Neural cell (in vitro differentiated cells): ENCODE measurements at regions not wholly inside any gene's neighbourhood (a gene's known extent, or its start where the extent isn't known, plus 50 kb on each side); places are given as distances from the start of the nearest gene placed in this dataset.

Experiments used
- H2AFZ ChIP-seq: fragments of 200-600, 300-800 bp; sonication (generic), shearing (Covaris generic); 2 replicates; pipeline ENCODE4 v1.6.0; 2014; ENCODE audit warnings: low read depth, mild to moderate bottlenecking, antibody characterized with exemption, low read length, moderate library complexity
- H3F3A ChIP-seq: fragments of 200-600 bp; shearing (Covaris generic); 2 replicates; pipeline ENCODE4 v1.6.1; 2016; ENCODE audit warnings: mild to moderate bottlenecking, moderate library complexity, mixed read lengths, antibody characterized with exemption, low read length; ENCODE audit not compliant: insufficient read depth, poor library complexity, severe bottlenecking
- H3K27ac ChIP-seq: fragments of 200-600, 300-800 bp; sonication (generic), shearing (Covaris generic); 2 replicates; pipeline ENCODE4 v1.5.1; 2014; ENCODE audit warnings: mild to moderate bottlenecking, low read length, moderate library complexity
- H3K27me3 ChIP-seq: fragments of 300-800, 200-600 bp; sonication (generic), shearing (Covaris generic); 2 replicates; pipeline ENCODE4 v1.6.0; 2014; ENCODE audit warnings: mild to moderate bottlenecking, low read depth, low read length, moderate library complexity; ENCODE audit not compliant: insufficient read depth
- H3K36me3 ChIP-seq: fragments of 300-800, 200-600 bp; sonication (generic), shearing (Covaris generic); 2 replicates; pipeline ENCODE4 v1.5.1; 2014; ENCODE audit warnings: mild to moderate bottlenecking, antibody characterized with exemption, low read length, moderate library complexity; ENCODE audit not compliant: insufficient read depth
- H3K4me2 ChIP-seq: fragments of 300-800, 200-600 bp; sonication (generic), shearing (Covaris generic); 2 replicates; pipeline ENCODE4 v1.6.0; 2014; ENCODE audit warnings: mild to moderate bottlenecking, low read length
- H3K4me3 ChIP-seq: fragments of 300-800, 200-600 bp; sonication (generic), shearing (Covaris generic); 2 replicates; pipeline ENCODE4 v1.5.1; 2014; ENCODE audit warnings: mild to moderate bottlenecking, low read length, moderate library complexity
- H3K79me2 ChIP-seq: fragments of 200-600 bp; shearing (Covaris generic); replicated peaks from 2 replicates; pipeline ENCODE4 v1.6.0; 2014; ENCODE audit warnings: mild to moderate bottlenecking, low read length, moderate library complexity; ENCODE audit not compliant: insufficient read depth
- H3K9ac ChIP-seq: fragments of 300-800, 200-600 bp; sonication (generic), shearing (Covaris generic); 2 replicates; pipeline ENCODE4 v1.6.1; 2016; ENCODE audit warnings: mild to moderate bottlenecking, low read length, mixed read lengths
- H3K9me2 ChIP-seq: fragments of 200-600 bp; shearing (Covaris generic); 2 replicates; pipeline ENCODE4 v1.6.1; 2016; ENCODE audit warnings: mild to moderate bottlenecking, low read length, mixed read lengths; ENCODE audit not compliant: insufficient read depth
- H3K9me3 ChIP-seq: fragments of 200-600, 300-800 bp; sonication (generic), shearing (Covaris generic); 2 replicates; pipeline ENCODE4 v1.6.1; 2016; ENCODE audit warnings: mild to moderate bottlenecking, mixed run types, low read length, moderate library complexity, mixed read lengths
- H4K20me1 ChIP-seq: fragments of 200-600 bp; shearing (Covaris generic); 2 replicates; pipeline ENCODE4 v1.6.1; 2016; ENCODE audit warnings: mild to moderate bottlenecking, mixed run types; ENCODE audit not compliant: insufficient read depth
- EP300 ChIP-seq: fragments of 450-650 bp; conservative IDR thresholded peaks from 2 replicates; pipeline ENCODE4 v1.6.1; 2014; ENCODE audit warnings: antibody characterized with exemption, mild to moderate bottlenecking, moderate library complexity; ENCODE audit not compliant: poor library complexity, severe bottlenecking
- EZH2 ChIP-seq: fragments of 200-600, 300-800 bp; shearing (Covaris generic), sonication (generic); IDR thresholded peaks from 2 replicates; pipeline ENCODE4 v1.6.1; 2014; ENCODE audit warnings: antibody characterized with exemption, low read length, borderline replicate concordance, mild to moderate bottlenecking; ENCODE audit not compliant: insufficient read depth, poor library complexity, severe bottlenecking
- MXI1 ChIP-seq: fragments of 450-650 bp; conservative IDR thresholded peaks from 2 replicates; pipeline ENCODE4 v1.6.1; 2014; ENCODE audit warnings: antibody characterized with exemption, mild to moderate bottlenecking; ENCODE audit not compliant: poor library complexity, severe bottlenecking
- POLR2AphosphoS5 ChIP-seq: IDR thresholded peaks from 2 replicates; pipeline ENCODE4 v1.6.1; 2012
- RAD21 ChIP-seq: fragments of 450-650 bp; conservative IDR thresholded peaks from 2 replicates; pipeline ENCODE4 v1.6.1; 2014; ENCODE audit warnings: antibody characterized with exemption, mild to moderate bottlenecking, moderate library complexity
- REST ChIP-seq: IDR thresholded peaks from 2 replicates; pipeline ENCODE4 v1.6.1; 2012; ENCODE audit warnings: borderline replicate concordance
- SMC3 ChIP-seq: fragments of 450-650 bp; conservative IDR thresholded peaks from 2 replicates; pipeline ENCODE4 v1.6.1; 2014; ENCODE audit warnings: antibody characterized with exemption, mild to moderate bottlenecking, moderate library complexity; ENCODE audit not compliant: poor library complexity
- TAF1 ChIP-seq: IDR thresholded peaks from 2 replicates; pipeline ENCODE4 v1.6.1; 2012; ENCODE audit warnings: low read depth
- TF ChIP-seq, protein P1 (sequence below): fragments of 450-650 bp; IDR thresholded peaks from 2 replicates; pipeline ENCODE4 v1.5.1; 2014; ENCODE audit warnings: antibody characterized with exemption, mild to moderate bottlenecking, moderate library complexity; ENCODE audit not compliant: poor library complexity, severe bottlenecking

DNA sequence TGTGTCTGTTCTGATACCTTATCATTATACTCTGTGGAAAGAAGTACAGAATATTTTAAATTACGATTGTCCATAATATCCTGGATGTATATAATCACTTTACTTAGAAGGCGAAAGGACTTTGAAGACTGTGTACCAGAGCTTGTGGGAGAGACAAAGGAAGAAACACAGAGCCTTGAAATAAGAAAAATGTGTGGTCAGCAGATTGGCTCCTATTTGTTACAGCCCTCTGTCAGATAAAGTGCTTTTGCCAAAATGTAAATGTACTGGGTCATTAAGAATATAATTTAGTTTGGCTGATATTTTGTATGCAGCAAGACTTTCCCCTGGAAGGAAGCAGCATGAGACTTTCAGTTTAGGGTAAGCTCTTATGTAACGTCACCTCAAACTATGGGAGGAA, 443.1 kb downstream of the CCDC85A start:
- Histone ChIP-seq H2AFZ (no peak overlapping the region), H3K9me3 (no peaks in the 10 kb centered on the region)

GRCh38 chr2:56630286-56630685, 446.5 kb downstream of the CCDC85A start:
- H3K4me3 ChIP-seq, result no peak overlapping the region
- TF ChIP-seq REST (no peak), RAD21 (no peak), POLR2AphosphoS5 (no peak), SMC3 (no peak), TAF1 (no peak), EP300 (no peak), MXI1 (no peak), EZH2 (no peak)
- TF ChIP-seq, protein P1, sequence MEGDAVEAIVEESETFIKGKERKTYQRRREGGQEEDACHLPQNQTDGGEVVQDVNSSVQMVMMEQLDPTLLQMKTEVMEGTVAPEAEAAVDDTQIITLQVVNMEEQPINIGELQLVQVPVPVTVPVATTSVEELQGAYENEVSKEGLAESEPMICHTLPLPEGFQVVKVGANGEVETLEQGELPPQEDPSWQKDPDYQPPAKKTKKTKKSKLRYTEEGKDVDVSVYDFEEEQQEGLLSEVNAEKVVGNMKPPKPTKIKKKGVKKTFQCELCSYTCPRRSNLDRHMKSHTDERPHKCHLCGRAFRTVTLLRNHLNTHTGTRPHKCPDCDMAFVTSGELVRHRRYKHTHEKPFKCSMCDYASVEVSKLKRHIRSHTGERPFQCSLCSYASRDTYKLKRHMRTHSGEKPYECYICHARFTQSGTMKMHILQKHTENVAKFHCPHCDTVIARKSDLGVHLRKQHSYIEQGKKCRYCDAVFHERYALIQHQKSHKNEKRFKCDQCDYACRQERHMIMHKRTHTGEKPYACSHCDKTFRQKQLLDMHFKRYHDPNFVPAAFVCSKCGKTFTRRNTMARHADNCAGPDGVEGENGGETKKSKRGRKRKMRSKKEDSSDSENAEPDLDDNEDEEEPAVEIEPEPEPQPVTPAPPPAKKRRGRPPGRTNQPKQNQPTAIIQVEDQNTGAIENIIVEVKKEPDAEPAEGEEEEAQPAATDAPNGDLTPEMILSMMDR, result no peak
- no peak overlapping the region for H2AFZ ChIP-seq
- H3K9me2 ChIP-seq, result no peaks in the 10 kb centered on the region
- H3F3A ChIP-seq, result no peaks in the 10 kb centered on the region
- no peaks in the 10 kb centered on the region for H3K79me2 ChIP-seq
- no peak overlapping the region for H3K4me2 ChIP-seq
- no peak overlapping the region for H3K9ac ChIP-seq
- H4K20me1 ChIP-seq, result no peaks in the 10 kb centered on the region
- no peaks in the 10 kb centered on the region for H3K27me3 ChIP-seq
- H3K27ac ChIP-seq, result no peak overlapping the region
- no peaks in the 10 kb centered on the region for H3K9me3 ChIP-seq
- no peaks in the 10 kb centered on the region for H3K36me3 ChIP-seq

More for the DNA sequence above, 443.1 kb downstream of the CCDC85A start:
- no peaks in the 10 kb centered on the region for H3K79me2 ChIP-seq
- H3K9ac ChIP-seq, result no peak overlapping the region
- H3K27me3 ChIP-seq, result no peaks in the 10 kb centered on the region
- no peaks in the 10 kb centered on the region for H3K9me2 ChIP-seq
- TF ChIP-seq MXI1 (no peak), SMC3 (no peak), EP300 (no peak), TAF1 (no peak), POLR2AphosphoS5 (no peak), RAD21 (no peak)
- TF ChIP-seq, protein P1, result no peak
- H4K20me1 ChIP-seq, result no peaks in the 10 kb centered on the region
- H3K27ac ChIP-seq, result no peak overlapping the region
- no peaks in the 10 kb centered on the region for H3F3A ChIP-seq
- H3K36me3 ChIP-seq, result no peaks in the 10 kb centered on the region
- H3K4me2 ChIP-seq, result no peak overlapping the region
- no peak overlapping the region for H3K4me3 ChIP-seq
